Daoy (cell line): ENCODE measurements at regions not wholly inside any gene's neighbourhood (a gene's known extent, or its start where the extent isn't known, plus 50 kb on each side); places are given as distances from the start of the nearest gene placed in this dataset.
A peak's percentile ranks its signal among the peaks of the same experiment; 100 is the strongest.

ENCODE experiments used
- DNase-seq: peaks from one replicate; pipeline ENCODE4 v3.0.0-alpha.2; 2015; ENCODE audit warnings: low read depth

- no peak for DNase-seq
Observed at GRCh38 chr2:125490308-125490707, 1165.7 kb upstream of the GYPC start.

- DNase-seq = no peak
Observed at GRCh38 chr2:125491663-125492062, 1164.3 kb upstream of the GYPC start.

- no peak for DNase-seq
Observed at GRCh38 chr2:125512313-125512712, 1143.6 kb upstream of the GYPC start.

- DNase-seq = peak; percentile 1
Observed at GRCh38 chr2:125516496-125517109, 1139.4 kb upstream of the GYPC start.

GRCh38 chr2:125526093-125526492 lies 1129.9 kb upstream of the GYPC start:
- no peak for DNase-seq

- no peak for DNase-seq
Observed at GRCh38 chr2:125535089-125535488, 1120.9 kb upstream of the GYPC start.

GRCh38 chr2:125543968-125544514 lies 1111.9 kb upstream of the GYPC start:
- DNase-seq = no peak

- DNase-seq = no peak
Observed at GRCh38 chr2:125553768-125554167, 1102.2 kb upstream of the GYPC start.

GRCh38 chr2:125554956-125555355 lies 1101.0 kb upstream of the GYPC start:
- no peak for DNase-seq

- DNase-seq = no peak
Observed at GRCh38 chr2:125559186-125559585, 1096.8 kb upstream of the GYPC start.

- DNase-seq = no peak
Observed at GRCh38 chr2:125560855-125561254, 1095.1 kb upstream of the GYPC start.

GRCh38 chr2:125561302-125561701 lies 1094.7 kb upstream of the GYPC start:
- no peak for DNase-seq

- no peak for DNase-seq
Observed at GRCh38 chr2:125562924-125563323, 1093.0 kb upstream of the GYPC start.

GRCh38 chr2:125564471-125564870 lies 1091.5 kb upstream of the GYPC start:
- DNase-seq = no peak

- DNase-seq = no peak
Observed at GRCh38 chr2:125566422-125566821, 1089.5 kb upstream of the GYPC start.

GRCh38 chr2:125567100-125567499 lies 1088.9 kb upstream of the GYPC start:
- no peak for DNase-seq

GRCh38 chr2:125572660-125573059 lies 1083.3 kb upstream of the GYPC start:
- DNase-seq = no peak

GRCh38 chr2:125573432-125573831 lies 1082.5 kb upstream of the GYPC start:
- no peak for DNase-seq

- no peak for DNase-seq
Observed at GRCh38 chr2:125576558-125576957, 1079.4 kb upstream of the GYPC start.

GRCh38 chr2:125581557-125581956 lies 1074.4 kb upstream of the GYPC start:
- no peak for DNase-seq

GRCh38 chr2:125582516-125582915 lies 1073.4 kb upstream of the GYPC start:
- DNase-seq = no peak

- DNase-seq = no peak
Observed at GRCh38 chr2:125584732-125585131, 1071.2 kb upstream of the GYPC start.

GRCh38 chr2:125588780-125589179 lies 1067.2 kb upstream of the GYPC start:
- no peak for DNase-seq

- no peak for DNase-seq
Observed at GRCh38 chr2:125591954-125592353, 1064.0 kb upstream of the GYPC start.
